ENCODE measurements at regions not wholly inside any gene's neighbourhood (a gene's known extent, or its start where the extent isn't known, plus 50 kb on each side); places are given as distances from the start of the nearest gene placed in this dataset.

DNA sequence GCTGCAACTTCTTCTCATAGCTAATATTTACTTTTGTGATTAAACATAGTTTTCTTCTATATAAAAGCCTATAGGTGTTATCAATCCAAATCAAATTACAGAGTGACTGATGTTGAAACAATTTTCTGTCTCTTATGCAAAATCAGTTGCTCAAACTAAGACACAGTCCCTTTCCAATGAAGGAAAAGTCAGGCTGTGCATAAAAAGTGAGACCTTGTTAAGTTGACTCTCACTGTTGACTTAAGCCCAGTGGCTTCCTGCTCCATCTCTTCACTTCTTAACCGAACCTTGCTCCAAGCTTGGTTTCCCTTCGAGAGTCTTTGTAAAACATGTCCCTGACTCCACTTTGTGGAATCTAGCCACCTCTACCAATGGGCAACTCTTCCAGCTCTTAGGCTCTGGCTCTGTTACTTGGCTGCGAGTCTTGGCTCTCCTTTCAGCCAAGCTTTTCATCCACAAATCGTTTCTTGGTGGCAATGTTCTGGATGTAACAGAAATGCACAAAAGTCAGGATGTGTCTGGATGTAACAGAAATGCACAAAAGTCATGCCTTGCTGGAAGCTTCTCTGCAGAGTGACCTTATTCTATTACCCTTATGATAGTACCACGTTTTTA lies 118.9 kb downstream of the LIG4 start:
- no peak for TF ChIP-seq CREM (CRISPR knock-in tag; IDR thresholded peaks at IDR 0.05)
- TF ChIP-seq, protein P1, sequence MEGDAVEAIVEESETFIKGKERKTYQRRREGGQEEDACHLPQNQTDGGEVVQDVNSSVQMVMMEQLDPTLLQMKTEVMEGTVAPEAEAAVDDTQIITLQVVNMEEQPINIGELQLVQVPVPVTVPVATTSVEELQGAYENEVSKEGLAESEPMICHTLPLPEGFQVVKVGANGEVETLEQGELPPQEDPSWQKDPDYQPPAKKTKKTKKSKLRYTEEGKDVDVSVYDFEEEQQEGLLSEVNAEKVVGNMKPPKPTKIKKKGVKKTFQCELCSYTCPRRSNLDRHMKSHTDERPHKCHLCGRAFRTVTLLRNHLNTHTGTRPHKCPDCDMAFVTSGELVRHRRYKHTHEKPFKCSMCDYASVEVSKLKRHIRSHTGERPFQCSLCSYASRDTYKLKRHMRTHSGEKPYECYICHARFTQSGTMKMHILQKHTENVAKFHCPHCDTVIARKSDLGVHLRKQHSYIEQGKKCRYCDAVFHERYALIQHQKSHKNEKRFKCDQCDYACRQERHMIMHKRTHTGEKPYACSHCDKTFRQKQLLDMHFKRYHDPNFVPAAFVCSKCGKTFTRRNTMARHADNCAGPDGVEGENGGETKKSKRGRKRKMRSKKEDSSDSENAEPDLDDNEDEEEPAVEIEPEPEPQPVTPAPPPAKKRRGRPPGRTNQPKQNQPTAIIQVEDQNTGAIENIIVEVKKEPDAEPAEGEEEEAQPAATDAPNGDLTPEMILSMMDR (IDR thresholded peaks at IDR 0.05), result no peak
- TF ChIP-seq, protein P2, sequence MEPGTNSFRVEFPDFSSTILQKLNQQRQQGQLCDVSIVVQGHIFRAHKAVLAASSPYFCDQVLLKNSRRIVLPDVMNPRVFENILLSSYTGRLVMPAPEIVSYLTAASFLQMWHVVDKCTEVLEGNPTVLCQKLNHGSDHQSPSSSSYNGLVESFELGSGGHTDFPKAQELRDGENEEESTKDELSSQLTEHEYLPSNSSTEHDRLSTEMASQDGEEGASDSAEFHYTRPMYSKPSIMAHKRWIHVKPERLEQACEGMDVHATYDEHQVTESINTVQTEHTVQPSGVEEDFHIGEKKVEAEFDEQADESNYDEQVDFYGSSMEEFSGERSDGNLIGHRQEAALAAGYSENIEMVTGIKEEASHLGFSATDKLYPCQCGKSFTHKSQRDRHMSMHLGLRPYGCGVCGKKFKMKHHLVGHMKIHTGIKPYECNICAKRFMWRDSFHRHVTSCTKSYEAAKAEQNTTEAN (CRISPR knock-in tag; IDR thresholded peaks at IDR 0.05), result no peak
- TF ChIP-seq ELF4 (CRISPR knock-in tag; IDR thresholded peaks at IDR 0.05; ENCODE audit: low read depth), result no peak
- TF ChIP-seq ATF1 (CRISPR knock-in tag; IDR thresholded peaks at IDR 0.05), result no peak
- TF ChIP-seq, protein P3, sequence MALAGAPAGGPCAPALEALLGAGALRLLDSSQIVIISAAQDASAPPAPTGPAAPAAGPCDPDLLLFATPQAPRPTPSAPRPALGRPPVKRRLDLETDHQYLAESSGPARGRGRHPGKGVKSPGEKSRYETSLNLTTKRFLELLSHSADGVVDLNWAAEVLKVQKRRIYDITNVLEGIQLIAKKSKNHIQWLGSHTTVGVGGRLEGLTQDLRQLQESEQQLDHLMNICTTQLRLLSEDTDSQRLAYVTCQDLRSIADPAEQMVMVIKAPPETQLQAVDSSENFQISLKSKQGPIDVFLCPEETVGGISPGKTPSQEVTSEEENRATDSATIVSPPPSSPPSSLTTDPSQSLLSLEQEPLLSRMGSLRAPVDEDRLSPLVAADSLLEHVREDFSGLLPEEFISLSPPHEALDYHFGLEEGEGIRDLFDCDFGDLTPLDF (CRISPR knock-in tag; IDR thresholded peaks at IDR 0.05), result no peak
- no peak for TF ChIP-seq OVOL2 (CRISPR knock-in tag; IDR thresholded peaks at IDR 0.05; ENCODE audit: borderline replicate concordance)
- TF ChIP-seq EMX1 (CRISPR knock-in tag; IDR thresholded peaks at IDR 0.05), result no peak
- TF ChIP-seq, protein P4, sequence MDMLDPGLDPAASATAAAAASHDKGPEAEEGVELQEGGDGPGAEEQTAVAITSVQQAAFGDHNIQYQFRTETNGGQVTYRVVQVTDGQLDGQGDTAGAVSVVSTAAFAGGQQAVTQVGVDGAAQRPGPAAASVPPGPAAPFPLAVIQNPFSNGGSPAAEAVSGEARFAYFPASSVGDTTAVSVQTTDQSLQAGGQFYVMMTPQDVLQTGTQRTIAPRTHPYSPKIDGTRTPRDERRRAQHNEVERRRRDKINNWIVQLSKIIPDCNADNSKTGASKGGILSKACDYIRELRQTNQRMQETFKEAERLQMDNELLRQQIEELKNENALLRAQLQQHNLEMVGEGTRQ (CRISPR knock-in tag; IDR thresholded peaks at IDR 0.05), result no peak
- TF ChIP-seq, protein P5, sequence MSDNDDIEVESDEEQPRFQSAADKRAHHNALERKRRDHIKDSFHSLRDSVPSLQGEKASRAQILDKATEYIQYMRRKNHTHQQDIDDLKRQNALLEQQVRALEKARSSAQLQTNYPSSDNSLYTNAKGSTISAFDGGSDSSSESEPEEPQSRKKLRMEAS (CRISPR knock-in tag; IDR thresholded peaks at IDR 0.05), result no peak
- TF ChIP-seq, protein P6, sequence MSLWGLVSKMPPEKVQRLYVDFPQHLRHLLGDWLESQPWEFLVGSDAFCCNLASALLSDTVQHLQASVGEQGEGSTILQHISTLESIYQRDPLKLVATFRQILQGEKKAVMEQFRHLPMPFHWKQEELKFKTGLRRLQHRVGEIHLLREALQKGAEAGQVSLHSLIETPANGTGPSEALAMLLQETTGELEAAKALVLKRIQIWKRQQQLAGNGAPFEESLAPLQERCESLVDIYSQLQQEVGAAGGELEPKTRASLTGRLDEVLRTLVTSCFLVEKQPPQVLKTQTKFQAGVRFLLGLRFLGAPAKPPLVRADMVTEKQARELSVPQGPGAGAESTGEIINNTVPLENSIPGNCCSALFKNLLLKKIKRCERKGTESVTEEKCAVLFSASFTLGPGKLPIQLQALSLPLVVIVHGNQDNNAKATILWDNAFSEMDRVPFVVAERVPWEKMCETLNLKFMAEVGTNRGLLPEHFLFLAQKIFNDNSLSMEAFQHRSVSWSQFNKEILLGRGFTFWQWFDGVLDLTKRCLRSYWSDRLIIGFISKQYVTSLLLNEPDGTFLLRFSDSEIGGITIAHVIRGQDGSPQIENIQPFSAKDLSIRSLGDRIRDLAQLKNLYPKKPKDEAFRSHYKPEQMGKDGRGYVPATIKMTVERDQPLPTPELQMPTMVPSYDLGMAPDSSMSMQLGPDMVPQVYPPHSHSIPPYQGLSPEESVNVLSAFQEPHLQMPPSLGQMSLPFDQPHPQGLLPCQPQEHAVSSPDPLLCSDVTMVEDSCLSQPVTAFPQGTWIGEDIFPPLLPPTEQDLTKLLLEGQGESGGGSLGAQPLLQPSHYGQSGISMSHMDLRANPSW (CRISPR knock-in tag; conservative IDR thresholded peaks at IDR 0.05; ENCODE audit: low read depth), result no peak
- TF ChIP-seq SP1 (CRISPR knock-in tag; conservative IDR thresholded peaks at IDR 0.05), result no peak
